ENCODE measurements at regions not wholly inside any gene's neighbourhood (a gene's known extent, or its start where the extent isn't known, plus 50 kb on each side); places are given as distances from the start of the nearest gene placed in this dataset.

DNA sequence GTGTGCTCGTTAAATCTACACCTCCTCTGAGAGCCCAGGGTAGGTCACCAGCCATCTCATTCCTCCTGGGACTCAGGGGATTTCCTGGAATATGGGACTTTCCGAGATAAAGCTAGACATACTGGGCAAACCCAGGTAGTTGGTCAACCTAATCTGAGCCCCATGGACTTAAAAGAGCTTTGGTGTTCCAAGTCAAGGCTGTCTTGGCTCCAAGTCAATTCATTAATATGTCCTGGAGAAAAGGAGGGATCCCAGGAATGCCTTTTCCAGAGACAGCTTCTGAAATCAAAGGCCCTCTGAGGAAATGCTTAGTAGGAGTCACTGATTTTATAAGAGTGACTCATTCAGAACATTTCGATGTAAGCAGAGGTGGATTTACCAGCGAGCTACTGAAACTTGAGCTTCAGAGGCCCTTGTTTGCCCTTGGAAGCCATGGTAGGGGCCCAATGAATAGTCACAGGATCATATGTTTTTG lies 137.3 kb upstream of the UBE2E1 start:
- no peaks in the 10 kb centered on the region for H3K27me3 ChIP-seq
- no peak overlapping the region for H3K4me2 ChIP-seq
- no peak overlapping the region for H3K9ac ChIP-seq
- H3K27ac ChIP-seq = no peak overlapping the region
- no peaks in the 10 kb centered on the region for H3K36me3 ChIP-seq
- H3K4me1 ChIP-seq = peaks cover 0 to 4% (median 0%) of the 10 kb centered on the region in 10 experiments; a peak in 4 of 20 replicates
- no peak overlapping the region for H3K4me3 ChIP-seq
- TF ChIP-seq Cebpa-rat (IDR thresholded peaks at IDR 0.05) = no peak
- no peaks in the 10 kb centered on the region for H4K20me1 ChIP-seq
- H3K9me3 ChIP-seq (replicated peaks in 1 of 11) = peaks cover 0 to 14% (median 6%) of the 10 kb centered on the region in 11 experiments; a peak in 6 of 22 replicates

DNA sequence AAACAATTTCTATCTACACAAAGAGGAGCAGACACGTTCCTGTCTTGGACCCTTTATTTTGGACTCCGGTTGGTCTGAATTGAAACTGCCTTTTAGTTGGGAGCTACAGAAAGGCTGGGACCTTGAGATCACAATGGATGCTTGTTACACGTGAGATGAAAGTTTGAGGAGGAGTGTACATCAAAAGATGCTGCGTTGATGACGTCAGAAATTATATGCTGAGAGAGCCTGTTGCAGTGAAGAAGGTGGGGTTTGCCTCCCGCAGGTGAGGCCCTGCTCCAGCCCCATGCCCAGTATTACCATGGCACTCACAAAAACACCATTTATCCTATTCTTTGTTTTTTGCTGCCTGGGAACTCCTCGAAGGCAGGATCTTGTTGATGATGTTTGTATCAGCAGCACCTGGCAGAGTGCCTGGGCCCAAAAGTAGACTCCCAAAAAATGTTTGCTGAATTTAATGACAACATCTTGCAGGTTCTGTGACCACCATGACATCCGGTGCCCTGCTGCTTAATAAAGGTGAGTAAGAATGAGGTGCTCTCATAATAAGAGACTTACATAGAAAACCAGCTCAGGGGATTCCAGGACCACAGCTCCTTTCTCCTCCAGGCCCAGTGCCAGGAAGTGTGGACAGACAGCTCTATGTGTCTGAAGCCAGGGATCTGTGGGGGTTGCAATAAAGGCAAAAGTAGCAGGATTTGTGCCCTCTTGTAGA lies 136.1 kb upstream of the UBE2E1 start:
- no peak for TF ChIP-seq Cebpa-rat (IDR thresholded peaks at IDR 0.05)
- Histone ChIP-seq H3K27ac (no peak overlapping the region), H3K36me3 (no peaks in the 10 kb centered on the region), H4K20me1 (no peaks in the 10 kb centered on the region), H3K4me1 (no peaks in the 10 kb centered on the region), H3K9ac (no peak overlapping the region), H3K4me2 (no peak overlapping the region), H3K9me3 (replicated peaks in 1 of 11) (peaks cover 0 to 10% (median 4%) of the 10 kb centered on the region in 11 experiments; a peak in 4 of 22 replicates), H3K27me3 (no peaks in the 10 kb centered on the region), H3K4me3 (no peak overlapping the region)

DNA sequence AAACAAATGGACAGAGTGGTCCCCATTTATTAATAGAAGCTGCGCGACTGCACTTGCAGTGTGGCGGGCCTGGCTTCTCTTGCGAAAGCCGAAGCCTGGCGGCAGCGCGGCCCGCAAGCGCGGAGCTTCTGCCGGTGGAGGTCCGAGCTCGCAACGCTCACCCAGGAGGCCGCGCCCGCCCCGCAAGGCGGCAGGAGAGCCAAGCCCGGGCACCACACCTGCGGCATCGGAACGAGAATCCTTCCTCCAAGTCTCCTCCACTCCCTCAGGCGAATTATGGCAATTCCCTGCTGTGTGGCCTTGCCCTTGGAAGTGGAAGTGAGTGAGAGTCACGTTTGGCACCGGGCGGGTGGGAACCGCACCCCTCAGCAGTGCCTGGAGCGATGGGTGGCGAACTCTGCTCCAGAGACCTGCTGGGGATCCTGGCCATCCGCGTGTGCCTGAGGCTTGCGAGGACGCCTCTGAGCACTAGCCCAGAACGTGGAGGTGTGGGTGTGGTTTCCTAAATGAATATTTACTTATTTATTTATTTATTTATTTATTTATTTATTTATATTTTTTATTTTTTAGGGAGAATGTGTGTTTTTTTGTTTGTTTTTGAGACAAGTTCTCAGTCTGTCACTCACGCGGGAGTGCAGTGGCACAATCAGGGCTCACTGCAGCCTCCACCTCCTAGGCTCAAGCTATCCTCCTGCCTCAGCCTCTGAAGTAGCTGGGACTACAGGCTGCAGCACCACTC lies 133.7 kb upstream of the UBE2E1 start:
- H3K27ac ChIP-seq = no peak overlapping the region
- no peaks in the 10 kb centered on the region for H3K27me3 ChIP-seq
- H3K4me1 ChIP-seq = no peaks in the 10 kb centered on the region
- H3K36me3 ChIP-seq = no peaks in the 10 kb centered on the region
- no peak overlapping the region for H3K4me2 ChIP-seq
- H3K4me3 ChIP-seq = no peak overlapping the region
- TF ChIP-seq Cebpa-rat (IDR thresholded peaks at IDR 0.05) = no peak
- peaks cover 0 to 6% (median 0%) of the 10 kb centered on the region in 11 experiments; a peak in 4 of 22 replicates for H3K9me3 ChIP-seq (replicated peaks in 1 of 11)
- no peak overlapping the region for H3K9ac ChIP-seq
- no peaks in the 10 kb centered on the region for H4K20me1 ChIP-seq

DNA sequence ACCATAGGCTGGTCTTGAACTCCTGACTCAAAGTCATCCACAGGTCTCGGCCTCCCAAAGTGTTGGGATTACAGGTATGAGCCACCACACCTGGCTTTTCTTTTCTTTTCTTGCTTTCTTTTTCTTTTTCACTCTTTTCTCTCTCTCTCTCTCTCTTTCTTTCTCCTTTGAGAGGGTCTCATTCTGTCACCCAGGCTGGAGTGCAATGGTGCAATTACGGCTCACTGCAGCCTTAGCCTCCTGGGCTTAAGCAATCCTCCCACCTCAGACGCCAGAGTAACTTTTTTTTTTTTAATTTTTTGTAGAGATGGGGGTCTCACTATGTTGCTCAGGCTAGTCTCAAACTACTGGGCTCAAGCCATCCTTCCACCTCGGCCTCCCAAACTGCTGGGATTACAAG lies 133.1 kb upstream of the UBE2E1 start:
- Histone ChIP-seq H3K9me3 (replicated peaks in 1 of 11) (peaks cover 0 to 6% (median 0%) of the 10 kb centered on the region in 11 experiments; a peak in 4 of 22 replicates), H3K27ac (no peak overlapping the region), H4K20me1 (no peaks in the 10 kb centered on the region), H3K4me3 (no peak overlapping the region), H3K4me2 (no peak overlapping the region), H3K9ac (no peak overlapping the region), H3K4me1 (no peaks in the 10 kb centered on the region), H3K36me3 (no peaks in the 10 kb centered on the region), H3K27me3 (no peaks in the 10 kb centered on the region)
- TF ChIP-seq Cebpa-rat (IDR thresholded peaks at IDR 0.05) = no peak

DNA sequence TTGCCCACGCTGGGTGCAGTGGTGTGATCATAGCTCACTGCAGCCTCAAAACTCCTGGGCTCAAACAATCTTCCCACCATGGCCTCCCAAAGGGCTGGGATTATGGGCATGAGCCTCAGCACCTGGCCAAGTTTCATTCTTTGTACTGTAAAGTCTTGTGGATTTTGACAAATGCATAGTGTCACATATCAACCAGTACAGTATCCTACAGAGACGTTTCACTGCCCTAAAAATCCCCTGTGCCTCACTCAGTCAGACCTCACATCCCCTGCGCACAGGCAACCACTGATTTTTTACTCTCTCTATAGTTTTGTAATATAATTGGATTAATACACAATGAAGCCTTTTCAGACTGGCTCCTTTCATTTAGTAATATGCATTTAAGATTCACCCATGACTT lies 130.7 kb upstream of the UBE2E1 start:
- H3K4me1 ChIP-seq = no peaks in the 10 kb centered on the region
- no peak overlapping the region for H3K4me3 ChIP-seq
- TF ChIP-seq Cebpa-rat (IDR thresholded peaks at IDR 0.05) = no peak
- no peaks in the 10 kb centered on the region for H4K20me1 ChIP-seq
- no peaks in the 10 kb centered on the region for H3K27me3 ChIP-seq
- H3K4me2 ChIP-seq = no peak overlapping the region
- no peak overlapping the region for H3K27ac ChIP-seq
- peaks cover 7 to 17% (median 12%) of the 10 kb centered on the region in 11 experiments; a peak in 17 of 22 replicates for H3K9me3 ChIP-seq (replicated peaks in 1 of 11)
- H3K36me3 ChIP-seq = no peaks in the 10 kb centered on the region
- H3K9ac ChIP-seq = no peak overlapping the region

DNA sequence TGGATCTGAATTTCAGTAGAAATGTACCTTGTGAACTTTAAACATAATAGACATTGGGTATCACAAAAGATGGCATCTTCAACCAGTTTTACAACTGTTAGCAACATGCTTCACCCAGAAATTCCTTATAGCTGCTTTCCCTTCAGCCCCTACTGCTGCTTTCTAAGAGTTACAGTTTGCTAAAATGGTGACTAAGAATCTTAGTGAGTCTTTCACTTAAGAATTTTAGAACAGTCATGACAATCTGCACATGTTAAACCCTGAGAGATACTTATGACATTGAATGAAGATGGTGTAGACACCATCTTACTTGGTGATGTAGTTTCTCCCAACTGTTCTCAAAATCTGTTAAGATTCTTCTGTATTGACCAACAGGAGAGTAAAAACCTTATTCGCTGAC lies 129.7 kb upstream of the UBE2E1 start:
- Histone ChIP-seq H4K20me1 (no peaks in the 10 kb centered on the region), H3K27me3 (no peaks in the 10 kb centered on the region), H3K4me2 (no peak overlapping the region), H3K4me1 (no peaks in the 10 kb centered on the region), H3K36me3 (no peaks in the 10 kb centered on the region), H3K9me3 (replicated peaks in 1 of 11) (peaks cover 7 to 21% (median 12%) of the 10 kb centered on the region in 11 experiments; a peak in 17 of 22 replicates), H3K4me3 (no peak overlapping the region), H3K9ac (no peak overlapping the region), H3K27ac (no peak overlapping the region)
- no peak for TF ChIP-seq Cebpa-rat (IDR thresholded peaks at IDR 0.05)

DNA sequence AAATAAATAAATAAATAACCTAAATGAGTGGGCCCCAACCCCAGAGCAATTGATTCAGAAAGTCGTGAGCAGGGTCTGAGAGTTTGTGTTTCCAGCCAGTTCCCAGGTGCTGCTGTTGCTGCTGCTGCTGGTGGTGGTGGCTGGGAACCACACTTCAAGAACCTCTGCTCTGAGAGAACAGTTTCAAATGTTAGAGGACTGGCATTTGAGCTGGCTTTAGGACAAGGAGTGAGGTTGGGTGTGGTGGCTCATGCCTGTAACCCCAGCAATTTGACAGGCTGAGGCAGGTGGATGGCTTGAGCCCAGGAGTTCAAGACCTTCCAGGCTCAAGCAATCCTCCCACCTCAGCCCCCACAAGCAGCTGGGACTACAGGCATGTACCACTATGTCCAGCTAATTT lies 123.1 kb upstream of the UBE2E1 start:
- Histone ChIP-seq H3K9me3 (replicated peaks in 1 of 11) (peaks cover 7 to 17% (median 10%) of the 10 kb centered on the region in 11 experiments; a peak in 16 of 22 replicates), H3K4me2 (no peak overlapping the region), H3K27ac (no peak overlapping the region), H3K9ac (no peak overlapping the region), H3K27me3 (no peaks in the 10 kb centered on the region), H3K4me3 (no peak overlapping the region), H3K4me1 (peaks cover 0 to 8% (median 0%) of the 10 kb centered on the region in 10 experiments; a peak in 2 of 20 replicates), H3K36me3 (no peaks in the 10 kb centered on the region), H4K20me1 (no peaks in the 10 kb centered on the region)
- TF ChIP-seq Cebpa-rat (IDR thresholded peaks at IDR 0.05) = no peak

DNA sequence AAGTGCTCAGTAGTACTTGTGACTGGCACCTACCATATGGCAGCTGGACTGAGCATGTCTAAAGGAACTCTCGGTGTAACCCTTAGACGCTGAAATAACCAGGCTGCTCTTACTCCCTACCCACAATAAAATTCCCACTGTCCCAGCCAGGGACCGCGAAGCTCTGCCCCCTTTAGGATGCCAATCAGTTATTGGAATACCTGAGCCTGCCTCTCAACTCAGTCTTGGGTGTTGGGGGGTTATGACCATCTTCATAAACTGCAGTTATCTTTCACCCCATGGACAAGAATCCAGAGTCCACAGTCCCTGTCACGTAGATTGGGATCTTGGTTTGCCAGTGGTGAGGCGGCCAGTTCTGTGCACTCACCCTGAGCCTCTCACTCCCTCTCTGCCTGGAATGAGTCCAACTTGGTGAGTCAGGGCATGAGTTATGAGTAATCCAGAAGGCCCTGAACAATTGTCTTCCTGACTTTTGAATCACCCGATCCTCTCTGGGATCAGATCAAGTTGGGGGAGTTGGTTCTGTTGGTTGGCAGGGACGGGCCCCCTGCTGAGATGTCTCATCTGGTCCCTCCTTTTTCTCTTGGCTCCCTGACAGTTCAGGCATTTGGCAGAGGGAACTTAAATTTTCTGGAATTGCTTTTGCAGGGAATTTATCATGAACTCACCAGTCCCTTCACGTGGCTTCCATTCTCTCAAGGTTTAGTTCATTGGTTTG lies 120.1 kb upstream of the UBE2E1 start:
- Histone ChIP-seq H3K27me3 (no peaks in the 10 kb centered on the region), H3K4me2 (peak overlapping the region in 2 of 11 experiments; percentile 12 to 15; a peak in 3 of 22 replicates), H3K9me3 (replicated peaks in 1 of 11) (peaks cover 24 to 29% (median 26%) of the 10 kb centered on the region in 11 experiments), H4K20me1 (no peaks in the 10 kb centered on the region), H3K4me1 (peaks cover 0 to 8% (median 0%) of the 10 kb centered on the region in 10 experiments; a peak in 2 of 20 replicates), H3K36me3 (no peaks in the 10 kb centered on the region; a peak in 1 of 22 replicates), H3K4me3 (no peak overlapping the region), H3K9ac (no peak overlapping the region), H3K27ac (no peak overlapping the region)
- TF ChIP-seq Cebpa-rat (IDR thresholded peaks at IDR 0.05) = no peak

DNA sequence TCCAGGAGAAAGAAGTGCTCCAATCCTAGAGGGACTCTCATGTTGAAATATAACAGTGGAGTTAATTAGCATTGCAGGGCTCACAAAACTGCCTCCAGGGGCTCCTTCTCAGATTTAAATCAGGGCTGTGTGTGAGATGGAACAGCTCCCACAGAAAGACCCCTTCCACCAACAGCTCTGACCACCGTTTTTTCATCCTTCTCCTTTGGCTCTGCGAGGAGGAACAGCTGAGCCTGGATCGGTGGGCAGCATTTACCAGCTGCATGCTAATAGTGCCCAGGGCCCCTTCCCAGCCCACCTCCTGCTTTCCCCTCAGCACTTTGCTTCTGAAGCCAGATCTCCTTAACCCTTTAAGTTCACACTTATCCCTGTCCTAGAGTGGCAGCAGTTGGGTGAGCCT lies 119.2 kb upstream of the UBE2E1 start:
- H3K27me3 ChIP-seq = no peaks in the 10 kb centered on the region
- H3K4me1 ChIP-seq = peaks cover 0 to 8% (median 0%) of the 10 kb centered on the region in 10 experiments; a peak in 2 of 20 replicates
- H3K9me3 ChIP-seq (replicated peaks in 1 of 11) = peaks cover 32 to 37% (median 34%) of the 10 kb centered on the region in 11 experiments
- H4K20me1 ChIP-seq = no peaks in the 10 kb centered on the region
- no peak for TF ChIP-seq Cebpa-rat (IDR thresholded peaks at IDR 0.05)
- H3K9ac ChIP-seq = no peak overlapping the region
- no peak overlapping the region for H3K4me3 ChIP-seq
- no peaks in the 10 kb centered on the region; a peak in 1 of 22 replicates for H3K36me3 ChIP-seq
- no peak overlapping the region for H3K4me2 ChIP-seq
- no peak overlapping the region for H3K27ac ChIP-seq
